Left cardiac atrium (tissue), 4 donors: ENCODE measurements at regions not wholly inside any gene's neighbourhood (a gene's known extent, or its start where the extent isn't known, plus 50 kb on each side); places are given as distances from the start of the nearest gene placed in this dataset.

ENCODE experiments used
- ATAC-seq, 2 donors: fragments of 200-7000 bp; cut with Tn5 transposase; one replicate each; pipeline ENCODE4 v1.9.1; 2020; ENCODE audit warnings: mild to moderate bottlenecking in 2 of 2, moderate library complexity in 2 of 2
- DNase-seq: peaks from one replicate; pipeline ENCODE4 v3.0.0-alpha.2; 2020
- intact Hi-C, 2 donors: fragments of 100-400 bp; cut with DNase I; formaldehyde crosslinking; loops; one replicate each; pipeline versions ENCODE4 v1.14.1 to v1.15.1; 2022 to 2023
- donor health status: DM: no; HTN: yes; CAD: no.
- donor health status: DM: no; HTN: yes; CAD: no; lungs with severe emphysema.
- donor health status: DM: yes; HTN: yes; CAD: no.
- donor health status: Dilated cardiomyopathy.

- no peak for ATAC-seq
- no peak for DNase-seq
- intact Hi-C loops = no loop called here
These were observed 819.9 kb upstream of the PIK3C3 start for GRCh38 chr18:41135146-41135545.

DNA sequence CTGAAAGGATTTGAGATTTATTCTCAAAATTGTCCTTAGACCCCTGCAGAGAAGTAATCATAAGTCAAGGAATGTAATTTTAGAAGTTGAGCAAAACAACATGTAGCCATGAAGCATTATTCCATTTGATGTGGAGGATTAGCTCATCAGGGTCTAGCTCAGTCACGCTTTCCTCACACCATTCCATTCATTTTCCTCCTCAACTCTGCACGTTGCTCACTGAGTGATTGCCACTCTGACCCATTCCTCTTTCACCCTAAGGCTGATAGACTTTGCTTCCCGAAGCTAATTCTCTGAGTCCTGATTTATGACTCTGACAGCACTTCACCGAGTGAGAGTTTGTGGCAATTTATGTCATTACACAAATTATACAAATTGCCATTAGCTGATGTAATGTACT is 820.6 kb upstream of the PIK3C3 start:
- ATAC-seq (no peak), DNase-seq (no peak)
- intact Hi-C loops = no loop called here

GRCh38 chr18:41131050-41131449 is 824.0 kb upstream of the PIK3C3 start:
- intact Hi-C loops = no loop called here
- DNase-seq = no peak
- no peak for ATAC-seq

DNA sequence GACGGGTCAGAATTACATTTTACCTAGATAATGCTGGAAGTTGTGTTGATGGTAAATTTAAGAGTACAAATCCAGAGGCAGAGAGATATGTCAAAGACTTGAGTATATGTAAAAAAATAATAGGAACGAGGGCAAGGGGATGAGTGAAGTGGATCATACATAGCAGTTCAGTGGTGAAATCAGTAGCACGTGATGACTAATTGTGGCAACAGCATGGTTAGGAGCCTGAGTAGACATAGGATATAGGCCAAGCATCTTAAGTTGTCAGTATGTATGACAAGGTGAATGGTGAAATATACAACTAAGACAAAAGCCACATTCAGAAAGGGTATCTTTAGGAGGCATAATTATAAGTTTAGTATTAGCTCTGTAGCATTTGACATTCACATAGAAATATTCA is 826.5 kb upstream of the PIK3C3 start:
- DNase-seq (no peak), ATAC-seq (no peak)
- intact Hi-C loops = no loop called here

DNA sequence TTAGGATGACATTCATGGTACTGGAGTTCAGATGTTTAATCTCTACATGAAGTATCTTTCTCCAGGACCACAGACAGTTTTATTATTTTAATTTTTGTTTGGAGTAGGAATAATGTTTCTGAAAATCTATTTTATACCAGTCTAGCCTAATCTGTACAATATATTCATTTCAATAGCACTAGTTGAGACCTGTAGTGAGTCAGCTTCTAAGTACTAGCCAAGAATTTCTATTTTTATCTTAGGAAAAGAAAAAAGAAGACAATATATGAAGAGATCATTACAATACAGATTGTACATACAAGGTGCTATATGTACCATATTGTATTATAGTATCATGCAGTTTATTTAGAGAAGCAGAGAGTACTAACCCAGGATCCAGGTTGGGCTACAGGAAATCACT is 826.9 kb upstream of the PIK3C3 start:
- ATAC-seq (no peak), DNase-seq (no peak)
- intact Hi-C loops = no loop called here

DNA sequence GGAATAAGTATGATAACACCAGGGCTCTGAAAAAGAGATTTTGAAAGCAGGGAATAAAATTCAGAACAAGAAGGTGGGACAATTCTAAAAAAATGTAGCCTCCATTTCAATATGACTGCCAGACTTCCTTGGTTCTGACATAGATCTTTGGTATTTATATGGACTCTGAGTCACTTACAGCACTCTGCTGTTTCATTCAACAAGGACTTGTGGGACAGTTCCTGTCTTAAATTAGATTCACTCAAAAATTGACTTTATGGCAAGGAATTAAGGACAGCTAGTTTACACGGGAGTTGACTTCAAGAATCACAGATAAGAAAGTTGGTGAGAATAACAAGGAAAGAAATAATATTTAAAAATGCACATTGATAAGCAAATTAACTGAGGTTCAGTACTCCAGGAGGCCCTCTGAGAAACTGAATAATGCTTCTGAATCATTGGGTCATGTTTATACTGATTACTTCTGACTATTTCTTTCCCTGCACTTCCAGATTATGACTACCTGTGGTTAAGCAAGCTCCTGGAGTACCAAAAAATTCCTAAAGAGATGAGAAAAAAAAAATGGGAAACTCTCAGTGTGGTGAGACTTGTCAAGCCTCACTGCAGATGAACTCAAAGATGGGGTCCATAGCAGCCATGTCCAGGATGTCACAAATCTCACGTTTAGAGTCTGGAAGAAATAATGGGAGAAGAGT is 828.3 kb upstream of the PIK3C3 start:
- ATAC-seq (no peak), DNase-seq (no peak)
- intact Hi-C loops = no loop called here

- no peak for ATAC-seq
- DNase-seq = no peak
- intact Hi-C loops = no loop called here
These were observed 833.8 kb upstream of the PIK3C3 start for GRCh38 chr18:41121116-41121826.

- intact Hi-C loops = no loop called here
- ATAC-seq (no peak), DNase-seq (no peak)
These were observed 836.0 kb upstream of the PIK3C3 start for GRCh38 chr18:41119031-41119430.

GRCh38 chr18:41113885-41114482 is 841.0 kb upstream of the PIK3C3 start:
- no peak for DNase-seq
- intact Hi-C loops = no loop called here
- ATAC-seq = no peak

- no peak for ATAC-seq
- no peak for DNase-seq
- intact Hi-C loops = no loop called here
These were observed 855.6 kb upstream of the PIK3C3 start for GRCh38 chr18:41099451-41099850.

DNA sequence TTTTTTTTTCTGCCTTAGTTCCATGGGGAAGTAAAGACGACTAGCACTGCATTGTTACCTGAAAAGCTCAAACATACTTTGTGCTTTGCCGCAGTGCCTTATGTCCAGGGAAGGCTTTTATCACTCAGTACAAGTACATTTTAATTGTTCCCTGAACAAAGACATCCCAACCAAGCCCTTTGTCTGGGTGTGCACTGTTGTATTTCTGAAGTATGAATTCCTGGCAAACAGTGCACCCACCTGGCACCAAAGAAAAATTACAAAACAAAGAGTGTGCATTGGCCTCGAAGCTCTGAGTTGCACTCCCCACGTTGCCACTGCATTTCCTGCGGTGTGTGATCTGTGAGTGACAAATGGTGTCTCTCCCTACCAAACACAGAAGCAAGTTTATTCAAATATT is 858.5 kb upstream of the PIK3C3 start:
- DNase-seq (no peak), ATAC-seq (no peak)
- intact Hi-C loops = no loop called here

DNA sequence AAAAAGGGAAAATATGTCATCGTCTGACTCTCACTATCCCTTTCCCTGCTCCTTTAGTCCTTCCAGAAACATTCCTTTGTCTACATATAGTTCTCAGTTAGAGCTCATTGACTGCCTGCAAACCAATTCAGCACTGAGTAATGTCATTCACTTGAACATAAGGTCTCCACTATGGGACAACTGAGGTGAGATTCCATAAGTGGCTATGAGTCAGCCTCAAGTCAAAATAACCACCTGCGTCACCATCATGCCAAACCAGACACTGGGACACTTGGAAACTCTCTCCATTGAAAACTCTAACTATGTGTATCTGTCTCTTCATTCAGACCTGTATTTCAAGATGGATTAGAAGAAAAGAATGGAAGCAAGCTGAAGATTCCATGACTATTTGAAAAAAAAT is 878.0 kb upstream of the PIK3C3 start:
- DNase-seq = no peak
- no peak for ATAC-seq
- intact Hi-C loops = no loop called here

GRCh38 chr18:41075212-41075611 is 879.8 kb upstream of the PIK3C3 start:
- DNase-seq (no peak), ATAC-seq (no peak)
- intact Hi-C loops = no loop called here

DNA sequence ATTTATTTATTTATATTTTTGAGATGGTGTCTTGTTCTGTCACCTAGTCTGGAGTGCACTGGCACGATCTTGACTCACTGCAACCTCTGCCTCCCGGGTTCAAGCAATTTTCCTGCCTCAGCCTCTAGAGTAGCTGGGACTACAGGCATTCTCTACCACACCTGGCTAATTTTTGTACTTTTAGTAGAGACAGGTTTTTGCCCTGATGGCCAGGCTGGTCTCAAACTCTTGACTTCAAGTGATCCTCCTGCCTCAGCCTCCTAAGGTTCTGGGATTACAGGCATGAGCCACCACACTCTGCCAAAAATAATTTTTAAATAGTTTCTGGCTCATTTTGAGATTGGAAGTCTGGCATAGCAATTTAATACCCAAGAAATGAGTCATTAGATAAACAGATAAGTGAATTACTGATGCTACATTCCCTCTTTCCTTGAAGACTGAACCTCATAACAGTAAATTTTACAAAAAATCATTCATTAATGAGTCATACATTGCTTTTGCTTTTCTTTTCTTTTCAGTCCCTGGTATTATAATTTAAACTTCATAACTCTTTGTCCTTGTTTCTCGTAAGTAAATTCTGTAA is 881.6 kb upstream of the PIK3C3 start:
- ATAC-seq = no peak
- intact Hi-C loops = no loop called here
- no peak for DNase-seq

DNA sequence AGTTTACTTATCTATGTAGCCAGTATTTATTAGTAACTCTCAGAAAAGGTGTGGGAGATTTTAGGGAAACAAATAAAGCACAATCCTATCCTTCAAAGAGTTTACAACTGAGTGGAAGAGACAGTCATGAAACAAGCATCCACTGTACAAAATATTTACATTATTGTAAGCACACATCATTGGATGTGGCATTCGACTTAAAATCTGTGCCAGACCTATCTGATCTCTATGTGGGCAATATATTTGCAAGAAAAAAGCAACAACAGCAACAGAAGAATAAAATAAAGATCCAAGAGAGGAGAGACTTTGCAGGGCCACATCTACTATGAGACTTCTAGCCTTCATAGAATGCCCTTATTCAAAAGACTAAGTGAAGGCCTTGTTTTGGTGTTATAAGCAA is 882.1 kb upstream of the PIK3C3 start:
- ATAC-seq (no peak), DNase-seq (no peak)
- intact Hi-C loops = no loop called here

GRCh38 chr18:41071826-41072225 is 883.2 kb upstream of the PIK3C3 start:
- intact Hi-C loops = no loop called here
- ATAC-seq (no peak), DNase-seq (no peak)

DNA sequence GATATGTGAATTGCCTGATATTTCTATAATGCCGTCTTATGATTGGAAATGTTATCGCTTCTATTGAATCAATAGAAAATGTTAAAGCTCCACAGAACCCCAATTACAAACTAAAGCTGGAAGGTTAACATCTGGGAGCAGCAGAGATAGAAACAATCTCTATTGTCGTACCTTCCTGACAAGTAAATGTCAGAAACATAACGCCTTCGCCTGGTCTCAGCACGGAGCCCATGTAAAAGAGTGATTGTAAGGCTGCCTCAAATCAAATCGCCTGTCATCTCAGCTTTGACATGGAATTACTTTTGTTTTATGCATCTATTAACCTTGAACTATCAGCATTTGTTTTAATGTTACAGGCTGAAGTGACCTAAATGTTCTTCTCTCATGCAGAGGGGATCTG is 885.9 kb upstream of the PIK3C3 start:
- no peak for ATAC-seq
- intact Hi-C loops = no loop called here
- no peak for DNase-seq

DNA sequence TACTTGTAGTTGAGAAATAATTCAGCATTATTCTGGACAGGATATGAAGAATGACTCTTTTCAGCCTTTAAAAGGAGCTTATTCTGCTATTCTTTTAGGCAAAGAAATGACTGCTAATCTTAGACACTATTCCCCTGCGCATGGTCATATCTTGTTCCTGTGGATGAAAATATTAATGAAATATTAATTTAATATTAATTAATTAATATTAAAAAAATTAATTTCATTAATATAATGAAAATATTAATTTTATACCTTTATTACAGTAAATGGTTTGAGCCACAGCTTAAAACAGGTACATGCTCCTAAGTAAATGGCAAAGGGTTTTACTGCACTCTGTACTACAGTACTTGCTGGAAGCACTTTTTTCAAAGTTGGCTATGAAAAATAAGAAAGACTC is 890.1 kb upstream of the PIK3C3 start:
- intact Hi-C loops = no loop called here
- DNase-seq (no peak), ATAC-seq (no peak)

GRCh38 chr18:41060967-41061366 is 894.1 kb upstream of the PIK3C3 start:
- DNase-seq = no peak
- ATAC-seq = no peak
- intact Hi-C loops = no loop called here

- intact Hi-C loops = no loop called here
- ATAC-seq = no peak
- DNase-seq = no peak
These were observed 896.0 kb upstream of the PIK3C3 start for GRCh38 chr18:41059126-41059415.
